HEK293 (cell line): ENCODE measurements at regions not wholly inside any gene's neighbourhood (a gene's known extent, or its start where the extent isn't known, plus 50 kb on each side); places are given as distances from the start of the nearest gene placed in this dataset.

Source experiments
- CTCF ChIA-PET: fragments of 350-600 bp; formaldehyde crosslinking; extraction: SDS; loops from one replicate; lab custom pipeline; 2021; ENCODE audit warnings: antibody characterized with exemption; lab: Yijun Ruan, JAX
- POLR2A ChIA-PET: fragments of 300-600 bp; formaldehyde crosslinking; extraction: SDS; loops from one replicate; lab custom pipeline; 2020; ENCODE audit warnings: antibody characterized with exemption, inconsistent platforms; lab: Yijun Ruan, JAX
- H3K27ac ChIP-seq: fragments of 200-500 bp; sonication (Bioruptor generic); 2 replicates; pipeline ENCODE4 v1.5.1; 2014; ENCODE audit warnings: low read depth, low read length, control low read depth, inconsistent platforms; ENCODE audit errors: extremely low read depth
- H3K36me3 ChIP-seq, 2 experiments: fragments of 200-500 bp in 1 of 2; sonication (Bioruptor generic) in 1 of 2; 1 replicate in 1 of 2; 2 replicates in 1 of 2; pipeline ENCODE4 v1.5.1; 2014 to 2017; ENCODE audit warnings: inconsistent platforms in 2 of 2, low read length in 2 of 2; ENCODE audit not compliant: control insufficient read depth in 2 of 2, insufficient read depth in 1 of 2
- H3K4me1 ChIP-seq: fragments of 200-500 bp; sonication (Bioruptor generic); 2 replicates; pipeline ENCODE4 v1.5.1; 2014; ENCODE audit warnings: mild to moderate bottlenecking, low read length, inconsistent platforms; ENCODE audit not compliant: control insufficient read depth, insufficient read depth
- H3K4me3 ChIP-seq: 2 replicates; pipeline ENCODE4 v1.5.1; 2011; ENCODE audit warnings: low read depth, mild to moderate bottlenecking, control low read depth, low read length, moderate library complexity
- H3K9me3 ChIP-seq: fragments of 200-500 bp; sonication (Bioruptor generic); 2 replicates; pipeline ENCODE4 v1.5.1; 2014; ENCODE audit warnings: low read depth, low read length, inconsistent platforms; ENCODE audit not compliant: control insufficient read depth, insufficient read depth
- EGR2 ChIP-seq: fragments of 450-650 bp; formaldehyde crosslinking; IDR thresholded peaks from 2 replicates; pipeline ENCODE4 v1.5.1; 2016; ENCODE audit warnings: low read depth, missing biosample characterization, missing genetic modification characterization
- FEZF1 ChIP-seq: fragments of 450-650 bp; formaldehyde crosslinking; IDR thresholded peaks from 2 replicates; pipeline ENCODE4 v1.5.1; 2016; ENCODE audit warnings: missing biosample characterization, missing genetic modification characterization
- GLIS2 ChIP-seq: fragments of 450-650 bp; formaldehyde crosslinking; IDR thresholded peaks from 2 replicates; pipeline ENCODE4 v1.5.1; 2016; ENCODE audit warnings: missing biosample characterization, missing genetic modification characterization
- KLF10 ChIP-seq: fragments of 450-650 bp; IDR thresholded peaks from 2 replicates; pipeline ENCODE4 v1.5.1; 2018; ENCODE audit warnings: missing biosample characterization, mild to moderate bottlenecking, missing genetic modification characterization
- YY1 ChIP-seq: fragments of 450-650 bp; formaldehyde crosslinking; IDR thresholded peaks from 2 replicates; pipeline ENCODE4 v1.5.1; 2018; ENCODE audit warnings: missing biosample characterization, missing genetic modification characterization
- ZFP37 ChIP-seq: fragments of 450-650 bp; formaldehyde crosslinking; IDR thresholded peaks from 2 replicates; pipeline ENCODE4 v1.5.1; 2016; ENCODE audit warnings: missing biosample characterization, missing genetic modification characterization
- ZNF10 ChIP-seq: fragments of 450-650 bp; formaldehyde crosslinking; IDR thresholded peaks from 2 replicates; pipeline ENCODE4 v1.5.1; 2017; ENCODE audit warnings: missing biosample characterization, missing genetic modification characterization
- ZNF121 ChIP-seq: fragments of 450-650 bp; formaldehyde crosslinking; IDR thresholded peaks from 2 replicates; pipeline ENCODE4 v1.5.1; 2016; ENCODE audit warnings: missing biosample characterization, missing genetic modification characterization
- ZNF133 ChIP-seq: fragments of 450-650 bp; formaldehyde crosslinking; IDR thresholded peaks from 2 replicates; pipeline ENCODE4 v1.5.1; 2016; ENCODE audit warnings: missing biosample characterization, missing genetic modification characterization
- ZNF155 ChIP-seq: fragments of 450-650 bp; formaldehyde crosslinking; IDR thresholded peaks from 2 replicates; pipeline ENCODE4 v1.5.1; 2016; ENCODE audit warnings: missing biosample characterization, missing genetic modification characterization
- ZNF157 ChIP-seq: fragments of 450-650 bp; formaldehyde crosslinking; IDR thresholded peaks from 2 replicates; pipeline ENCODE4 v1.5.1; 2016; ENCODE audit warnings: missing biosample characterization, missing genetic modification characterization
- ZNF169 ChIP-seq: fragments of 450-650 bp; formaldehyde crosslinking; IDR thresholded peaks from 2 replicates; pipeline ENCODE4 v1.5.1; 2016; ENCODE audit warnings: missing biosample characterization, missing genetic modification characterization
- ZNF248 ChIP-seq: fragments of 450-650 bp; formaldehyde crosslinking; IDR thresholded peaks from 2 replicates; pipeline ENCODE4 v1.5.1; 2017; ENCODE audit warnings: missing biosample characterization, missing genetic modification characterization
- ZNF266 ChIP-seq: fragments of 450-650 bp; formaldehyde crosslinking; IDR thresholded peaks from 2 replicates; pipeline ENCODE4 v1.5.1; 2016; ENCODE audit warnings: missing biosample characterization, missing genetic modification characterization, low read depth
- ZNF362 ChIP-seq: fragments of 450-650 bp; formaldehyde crosslinking; IDR thresholded peaks from 2 replicates; pipeline ENCODE4 v1.5.1; 2016; ENCODE audit warnings: missing biosample characterization, missing genetic modification characterization
- ZNF366 ChIP-seq: fragments of 450-650 bp; formaldehyde crosslinking; conservative IDR thresholded peaks from 2 replicates; pipeline ENCODE4 v1.5.1; 2016; ENCODE audit warnings: missing biosample characterization, missing genetic modification characterization
- ZNF394 ChIP-seq: fragments of 450-650 bp; formaldehyde crosslinking; IDR thresholded peaks from 2 replicates; pipeline ENCODE4 v1.5.1; 2016; ENCODE audit warnings: missing biosample characterization, missing genetic modification characterization, mild to moderate bottlenecking, moderate library complexity, borderline replicate concordance
- ZNF404 ChIP-seq: fragments of 450-650 bp; formaldehyde crosslinking; IDR thresholded peaks from 2 replicates; pipeline ENCODE4 v1.5.1; 2017; ENCODE audit warnings: missing biosample characterization, missing genetic modification characterization
- ZNF426 ChIP-seq: fragments of 450-650 bp; formaldehyde crosslinking; IDR thresholded peaks from 2 replicates; pipeline ENCODE4 v1.5.1; 2017; ENCODE audit warnings: missing biosample characterization, missing genetic modification characterization, mild to moderate bottlenecking, inconsistent platforms, moderate library complexity
- ZNF488 ChIP-seq: fragments of 450-650 bp; formaldehyde crosslinking; IDR thresholded peaks from 2 replicates; pipeline ENCODE4 v1.5.1; 2016; ENCODE audit warnings: missing biosample characterization, missing genetic modification characterization
- ZNF549 ChIP-seq: fragments of 450-650 bp; IDR thresholded peaks from 2 replicates; pipeline ENCODE4 v1.5.1; 2018; ENCODE audit warnings: missing biosample characterization, missing genetic modification characterization, mild to moderate bottlenecking, inconsistent platforms, moderate library complexity
- ZNF558 ChIP-seq: fragments of 450-650 bp; formaldehyde crosslinking; IDR thresholded peaks from 2 replicates; pipeline ENCODE4 v1.5.1; 2016; ENCODE audit warnings: missing biosample characterization, missing genetic modification characterization
- ZNF560 ChIP-seq: fragments of 450-650 bp; formaldehyde crosslinking; IDR thresholded peaks from 2 replicates; pipeline ENCODE4 v1.5.1; 2017; ENCODE audit warnings: missing biosample characterization, missing genetic modification characterization, borderline replicate concordance
- ZNF654 ChIP-seq: fragments of 450-650 bp; formaldehyde crosslinking; IDR thresholded peaks from 2 replicates; pipeline ENCODE4 v1.5.1; 2016; ENCODE audit warnings: low read depth, missing biosample characterization, missing genetic modification characterization
- ZNF664 ChIP-seq: fragments of 450-650 bp; formaldehyde crosslinking; IDR thresholded peaks from 2 replicates; pipeline ENCODE4 v1.5.1; 2016; ENCODE audit warnings: missing biosample characterization, missing genetic modification characterization
- ZNF747 ChIP-seq: fragments of 450-650 bp; formaldehyde crosslinking; IDR thresholded peaks from 2 replicates; pipeline ENCODE4 v1.5.1; 2016; ENCODE audit warnings: missing biosample characterization, missing genetic modification characterization
- ZNF785 ChIP-seq: fragments of 450-650 bp; formaldehyde crosslinking; IDR thresholded peaks from 2 replicates; pipeline ENCODE4 v1.5.1; 2016; ENCODE audit warnings: missing biosample characterization, missing genetic modification characterization
- ZNF830 ChIP-seq: fragments of 450-650 bp; IDR thresholded peaks from 2 replicates; pipeline ENCODE4 v1.5.0; 2018; ENCODE audit warnings: missing biosample characterization, missing genetic modification characterization, low read depth, mild to moderate bottlenecking, moderate library complexity
- ZNF843 ChIP-seq: fragments of 450-650 bp; formaldehyde crosslinking; IDR thresholded peaks from 2 replicates; pipeline ENCODE4 v1.5.1; 2016; ENCODE audit warnings: missing biosample characterization, missing genetic modification characterization
- TF ChIP-seq, protein P1 (sequence below): fragments of 450-650 bp; formaldehyde crosslinking; IDR thresholded peaks from 2 replicates; pipeline ENCODE4 v1.5.1; 2016; ENCODE audit warnings: missing biosample characterization, missing genetic modification characterization
- TF ChIP-seq, protein P2 (sequence below): fragments of 450-650 bp; formaldehyde crosslinking; IDR thresholded peaks from 2 replicates; pipeline ENCODE4 v1.5.1; 2016; ENCODE audit warnings: missing biosample characterization, missing genetic modification characterization
- TF ChIP-seq, protein P3 (sequence below): fragments of 450-650 bp; formaldehyde crosslinking; IDR thresholded peaks from 2 replicates; pipeline ENCODE4 v1.5.1; 2017; ENCODE audit warnings: missing biosample characterization, missing genetic modification characterization

- ChIA-PET POLR2A (no interaction called here), CTCF (no interaction called here)
- no peaks in the 10 kb centered on the region for H3K36me3 ChIP-seq
- H3K4me1 ChIP-seq, result no peaks in the 10 kb centered on the region
- H3K4me3 ChIP-seq, result no peak overlapping the region
- no peak overlapping the region for H3K27ac ChIP-seq
- no peaks in the 10 kb centered on the region for H3K9me3 ChIP-seq
- TF ChIP-seq ZNF362 (tag by site-specific recombination) (no peak), ZNF366 (no peak), ZNF747 (tag by site-specific recombination) (no peak), ZNF654 (tag by site-specific recombination) (no peak), KLF10 (tag by site-specific recombination) (no peak), ZNF830 (tag by site-specific recombination) (no peak), ZNF560 (tag by site-specific recombination) (no peak), ZNF664 (tag by site-specific recombination) (no peak), ZNF10 (tag by site-specific recombination) (no peak), ZNF404 (tag by site-specific recombination) (no peak), ZNF843 (tag by site-specific recombination) (no peak), ZNF248 (tag by site-specific recombination) (no peak), ZNF558 (tag by site-specific recombination) (no peak), ZFP37 (tag by site-specific recombination) (no peak), ZNF133 (tag by site-specific recombination) (no peak), GLIS2 (no peak)
- TF ChIP-seq, protein P1, sequence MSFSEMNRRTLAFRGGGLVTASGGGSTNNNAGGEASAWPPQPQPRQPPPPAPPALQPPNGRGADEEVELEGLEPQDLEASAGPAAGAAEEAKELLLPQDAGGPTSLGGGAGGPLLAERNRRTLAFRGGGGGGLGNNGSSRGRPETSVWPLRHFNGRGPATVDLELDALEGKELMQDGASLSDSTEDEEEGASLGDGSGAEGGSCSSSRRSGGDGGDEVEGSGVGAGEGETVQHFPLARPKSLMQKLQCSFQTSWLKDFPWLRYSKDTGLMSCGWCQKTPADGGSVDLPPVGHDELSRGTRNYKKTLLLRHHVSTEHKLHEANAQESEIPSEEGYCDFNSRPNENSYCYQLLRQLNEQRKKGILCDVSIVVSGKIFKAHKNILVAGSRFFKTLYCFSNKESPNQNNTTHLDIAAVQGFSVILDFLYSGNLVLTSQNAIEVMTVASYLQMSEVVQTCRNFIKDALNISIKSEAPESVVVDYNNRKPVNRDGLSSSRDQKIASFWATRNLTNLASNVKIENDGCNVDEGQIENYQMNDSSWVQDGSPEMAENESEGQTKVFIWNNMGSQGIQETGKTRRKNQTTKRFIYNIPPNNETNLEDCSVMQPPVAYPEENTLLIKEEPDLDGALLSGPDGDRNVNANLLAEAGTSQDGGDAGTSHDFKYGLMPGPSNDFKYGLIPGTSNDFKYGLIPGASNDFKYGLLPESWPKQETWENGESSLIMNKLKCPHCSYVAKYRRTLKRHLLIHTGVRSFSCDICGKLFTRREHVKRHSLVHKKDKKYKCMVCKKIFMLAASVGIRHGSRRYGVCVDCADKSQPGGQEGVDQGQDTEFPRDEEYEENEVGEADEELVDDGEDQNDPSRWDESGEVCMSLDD (tag by site-specific recombination), result no peak
These were observed 1755.8 kb upstream of the WWC1 start for GRCh38 chr5:166535641-166536040.

DNA sequence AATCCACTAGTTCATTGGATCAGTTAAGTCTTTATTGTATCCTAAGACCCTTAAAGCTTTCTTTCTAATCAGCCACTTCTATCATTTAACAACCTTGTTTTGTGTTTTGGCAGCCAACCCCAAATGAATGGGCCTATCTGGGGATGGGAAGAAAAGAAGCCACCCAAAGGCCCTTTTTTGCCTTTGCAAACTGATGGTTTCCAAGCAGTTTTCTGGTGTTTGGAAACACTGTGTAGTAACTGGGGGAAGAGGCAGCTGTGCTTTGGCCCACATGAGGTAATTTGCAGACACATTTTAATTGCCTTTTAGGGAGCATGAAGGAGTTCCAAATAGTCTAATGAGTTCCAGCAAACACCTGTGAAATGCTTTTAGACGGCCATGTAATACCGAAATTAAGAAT, 1751.3 kb upstream of the WWC1 start:
- ChIA-PET CTCF (no interaction called here), POLR2A (no interaction called here)
- Histone ChIP-seq H3K4me1 (no peaks in the 10 kb centered on the region), H3K36me3 (no peaks in the 10 kb centered on the region), H3K4me3 (no peak overlapping the region), H3K9me3 (no peaks in the 10 kb centered on the region), H3K27ac (no peak overlapping the region)
- TF ChIP-seq EGR2 (tag by site-specific recombination) (no peak), ZNF157 (tag by site-specific recombination) (no peak), KLF10 (tag by site-specific recombination) (no peak), ZNF549 (tag by site-specific recombination) (no peak), FEZF1 (tag by site-specific recombination) (no peak), ZNF785 (tag by site-specific recombination) (no peak), ZNF426 (tag by site-specific recombination) (no peak), ZNF121 (tag by site-specific recombination) (no peak), ZNF488 (tag by site-specific recombination) (no peak), ZNF394 (tag by site-specific recombination) (no peak), ZNF169 (tag by site-specific recombination) (no peak), ZNF266 (tag by site-specific recombination) (no peak), ZNF558 (tag by site-specific recombination) (no peak), YY1 (no peak), ZNF155 (tag by site-specific recombination) (no peak)
- TF ChIP-seq, protein P2, sequence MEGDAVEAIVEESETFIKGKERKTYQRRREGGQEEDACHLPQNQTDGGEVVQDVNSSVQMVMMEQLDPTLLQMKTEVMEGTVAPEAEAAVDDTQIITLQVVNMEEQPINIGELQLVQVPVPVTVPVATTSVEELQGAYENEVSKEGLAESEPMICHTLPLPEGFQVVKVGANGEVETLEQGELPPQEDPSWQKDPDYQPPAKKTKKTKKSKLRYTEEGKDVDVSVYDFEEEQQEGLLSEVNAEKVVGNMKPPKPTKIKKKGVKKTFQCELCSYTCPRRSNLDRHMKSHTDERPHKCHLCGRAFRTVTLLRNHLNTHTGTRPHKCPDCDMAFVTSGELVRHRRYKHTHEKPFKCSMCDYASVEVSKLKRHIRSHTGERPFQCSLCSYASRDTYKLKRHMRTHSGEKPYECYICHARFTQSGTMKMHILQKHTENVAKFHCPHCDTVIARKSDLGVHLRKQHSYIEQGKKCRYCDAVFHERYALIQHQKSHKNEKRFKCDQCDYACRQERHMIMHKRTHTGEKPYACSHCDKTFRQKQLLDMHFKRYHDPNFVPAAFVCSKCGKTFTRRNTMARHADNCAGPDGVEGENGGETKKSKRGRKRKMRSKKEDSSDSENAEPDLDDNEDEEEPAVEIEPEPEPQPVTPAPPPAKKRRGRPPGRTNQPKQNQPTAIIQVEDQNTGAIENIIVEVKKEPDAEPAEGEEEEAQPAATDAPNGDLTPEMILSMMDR (tag by site-specific recombination), result no peak
- TF ChIP-seq, protein P3, sequence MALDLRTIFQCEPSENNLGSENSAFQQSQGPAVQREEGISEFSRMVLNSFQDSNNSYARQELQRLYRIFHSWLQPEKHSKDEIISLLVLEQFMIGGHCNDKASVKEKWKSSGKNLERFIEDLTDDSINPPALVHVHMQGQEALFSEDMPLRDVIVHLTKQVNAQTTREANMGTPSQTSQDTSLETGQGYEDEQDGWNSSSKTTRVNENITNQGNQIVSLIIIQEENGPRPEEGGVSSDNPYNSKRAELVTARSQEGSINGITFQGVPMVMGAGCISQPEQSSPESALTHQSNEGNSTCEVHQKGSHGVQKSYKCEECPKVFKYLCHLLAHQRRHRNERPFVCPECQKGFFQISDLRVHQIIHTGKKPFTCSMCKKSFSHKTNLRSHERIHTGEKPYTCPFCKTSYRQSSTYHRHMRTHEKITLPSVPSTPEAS (tag by site-specific recombination), result no peak
